GM18873 (cell line): ENCODE measurements at regions not wholly inside any gene's neighbourhood (a gene's known extent, or its start where the extent isn't known, plus 50 kb on each side); places are given as distances from the start of the nearest gene placed in this dataset.
"Not testable (repeated sequence)": the region's sequence is repeated elsewhere in the genome, so short reads cannot be mapped to it uniquely, and the experiment has no call there.

Experiments
- ATAC-seq: cut with Tn5 transposase; IDR thresholded peaks from one replicate; pipeline ENCODE4 v1.9.1; 2021; ENCODE audit warnings: mild to moderate bottlenecking, moderate library complexity, moderate number of reproducible peaks; ENCODE audit not compliant: unreplicated experiment, low FRiP score

DNA sequence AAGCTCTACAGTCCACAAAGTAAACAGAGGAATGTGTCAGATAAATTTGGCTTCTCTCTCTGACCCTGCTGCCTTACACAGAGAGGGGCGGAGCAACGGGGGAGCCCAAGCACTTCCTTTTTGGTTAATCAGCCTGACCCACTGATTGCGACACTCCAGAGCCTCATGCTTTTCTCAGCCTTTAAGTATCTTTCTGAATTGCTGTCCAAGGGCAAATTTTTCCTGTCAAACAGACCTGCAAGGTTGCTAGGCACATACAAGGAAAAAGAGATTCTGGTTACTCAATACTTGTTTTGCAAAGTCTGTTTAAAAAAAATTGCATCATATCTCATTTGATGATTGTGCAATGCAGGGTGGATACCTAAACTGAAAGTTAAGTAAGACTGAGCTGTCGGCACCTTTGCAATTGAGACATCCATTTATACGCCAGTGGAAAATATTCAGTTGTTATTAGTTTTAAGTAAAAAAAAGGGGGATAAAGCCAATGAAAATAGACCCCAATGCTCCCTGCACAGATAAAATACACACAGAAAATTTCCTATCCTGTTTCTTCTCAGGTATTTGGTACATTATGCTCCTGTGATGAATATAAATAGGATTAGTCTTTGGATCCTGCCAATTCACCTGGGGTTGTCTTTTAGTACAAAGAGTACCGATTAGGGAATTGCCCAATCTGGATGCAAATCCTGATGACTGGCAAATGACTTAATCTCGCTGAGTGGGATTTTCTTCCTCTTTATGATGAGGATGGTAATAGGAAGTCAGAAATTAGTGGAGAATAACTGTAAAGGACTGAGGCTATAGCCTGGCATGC lies 260.2 kb upstream of the TRIB2 start:
- peak; percentile 95 for ATAC-seq

DNA sequence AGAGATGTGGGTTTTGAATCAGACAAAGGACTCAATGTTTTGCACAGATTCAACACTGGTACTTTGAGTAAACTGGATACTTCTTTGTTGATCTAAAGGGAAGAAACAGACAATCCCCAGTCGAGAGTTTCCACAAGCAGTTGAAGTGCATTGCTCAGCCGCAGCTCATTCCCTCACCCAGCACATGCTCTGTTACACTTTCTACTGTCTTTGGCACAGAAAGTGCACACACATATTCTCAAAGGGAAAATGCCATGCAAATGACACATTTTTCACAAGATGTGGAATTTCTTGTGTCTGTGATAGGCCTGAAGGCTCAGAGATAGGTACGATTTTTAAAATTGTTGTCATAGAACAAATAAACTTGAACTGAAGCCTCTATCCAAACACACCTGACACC lies 258.9 kb upstream of the TRIB2 start:
- no peak for ATAC-seq

DNA sequence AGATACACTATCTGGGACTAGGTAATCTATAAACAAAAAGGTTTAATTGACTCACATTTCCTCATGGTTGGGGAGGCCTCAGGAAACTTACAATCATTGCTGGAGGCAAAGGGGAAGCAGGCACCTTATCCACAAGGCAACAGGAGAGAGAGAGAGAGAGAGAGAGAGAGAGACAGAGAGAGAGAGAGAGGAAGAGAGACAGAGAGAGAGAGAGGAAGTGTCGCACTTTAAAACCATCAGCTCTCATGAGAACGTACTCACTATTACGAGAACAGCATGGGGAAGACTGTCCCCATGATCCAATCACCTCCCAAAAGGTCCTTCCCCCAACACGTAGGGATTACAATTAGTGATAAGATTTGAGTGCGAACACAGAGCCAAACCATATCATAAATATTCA lies 253.5 kb upstream of the TRIB2 start:
- no peak for ATAC-seq

DNA sequence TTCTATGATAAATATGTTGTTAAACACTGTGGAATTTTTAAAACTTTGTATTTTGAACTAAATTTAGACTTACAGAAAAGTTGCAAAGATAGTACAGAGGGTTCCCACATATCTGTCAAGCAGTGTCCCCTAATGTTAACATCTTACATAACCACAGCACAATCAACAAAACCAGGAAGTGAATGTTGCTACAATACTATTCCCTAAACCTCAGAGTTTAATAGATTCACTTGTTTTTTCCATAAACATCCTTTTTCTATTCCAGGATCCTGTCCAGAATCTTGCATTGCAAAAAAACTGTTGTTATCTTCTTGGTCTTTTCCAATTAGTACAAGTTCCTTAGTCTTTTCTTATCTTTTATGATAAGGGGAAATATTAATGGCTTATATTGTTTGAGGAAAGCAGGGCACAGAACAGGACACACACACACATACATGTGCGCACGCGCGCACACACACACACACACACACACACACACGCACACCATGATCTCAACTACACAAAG lies 251.1 kb upstream of the TRIB2 start:
- no peak for ATAC-seq

DNA sequence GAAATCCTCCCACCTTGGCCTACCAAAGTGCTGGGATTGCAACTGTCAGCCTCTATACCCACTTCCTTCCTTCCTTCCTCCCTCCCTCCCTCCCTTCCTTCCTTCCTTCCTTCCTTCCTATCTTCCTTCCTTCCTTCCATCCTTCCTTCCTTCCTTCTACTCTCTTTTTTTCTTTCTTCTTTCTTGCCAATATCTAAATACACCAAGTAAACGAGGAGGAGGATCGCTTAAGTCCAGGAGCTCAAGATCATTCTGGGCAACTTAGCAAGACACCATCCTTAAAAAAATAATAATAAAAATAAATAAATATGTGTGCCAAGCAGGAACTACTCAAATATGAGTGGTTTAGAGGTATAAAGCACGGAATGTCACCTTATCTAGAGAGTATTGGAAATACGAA lies 249.4 kb upstream of the TRIB2 start:
- no peak for ATAC-seq

DNA sequence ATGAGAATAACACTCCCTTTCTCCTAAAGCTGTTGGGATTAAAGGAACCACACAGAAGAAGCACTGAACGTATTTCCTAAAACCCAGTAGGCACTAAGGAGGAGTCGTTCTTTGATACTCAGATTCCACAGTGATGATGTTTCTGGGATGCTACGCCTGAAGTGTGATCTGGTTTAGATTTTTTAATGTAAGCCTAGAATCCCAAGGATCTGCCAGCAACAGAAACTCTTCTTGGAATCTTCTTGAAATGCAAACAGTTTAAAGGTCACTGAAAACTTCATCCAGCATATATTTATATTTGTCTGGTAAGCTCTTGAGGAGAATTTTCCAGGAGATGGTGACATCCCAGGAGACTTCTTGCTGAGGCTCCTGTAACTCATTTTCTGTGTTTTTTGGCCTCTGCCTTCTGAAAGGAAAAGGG lies 247.6 kb upstream of the TRIB2 start:
- ATAC-seq = no peak

DNA sequence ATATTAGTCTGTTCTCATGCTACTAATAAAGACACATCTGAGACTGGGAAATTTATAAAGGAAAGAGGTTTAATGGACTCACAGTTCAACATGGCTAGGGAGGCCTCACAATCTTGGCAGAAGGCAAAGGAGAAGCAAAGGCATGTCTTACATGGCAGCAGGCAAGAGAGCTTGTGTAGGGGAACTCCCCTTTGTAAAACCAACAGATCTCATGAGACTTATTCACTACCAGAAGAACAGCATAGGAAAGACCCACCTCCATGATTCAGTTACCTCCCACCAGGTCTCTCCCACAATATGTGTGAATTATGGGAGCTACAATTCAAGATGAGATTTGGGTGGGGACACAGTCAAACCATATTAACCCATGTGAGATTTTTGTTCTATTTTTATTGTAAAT lies 244.5 kb upstream of the TRIB2 start:
- not testable (repeated sequence) for ATAC-seq

DNA sequence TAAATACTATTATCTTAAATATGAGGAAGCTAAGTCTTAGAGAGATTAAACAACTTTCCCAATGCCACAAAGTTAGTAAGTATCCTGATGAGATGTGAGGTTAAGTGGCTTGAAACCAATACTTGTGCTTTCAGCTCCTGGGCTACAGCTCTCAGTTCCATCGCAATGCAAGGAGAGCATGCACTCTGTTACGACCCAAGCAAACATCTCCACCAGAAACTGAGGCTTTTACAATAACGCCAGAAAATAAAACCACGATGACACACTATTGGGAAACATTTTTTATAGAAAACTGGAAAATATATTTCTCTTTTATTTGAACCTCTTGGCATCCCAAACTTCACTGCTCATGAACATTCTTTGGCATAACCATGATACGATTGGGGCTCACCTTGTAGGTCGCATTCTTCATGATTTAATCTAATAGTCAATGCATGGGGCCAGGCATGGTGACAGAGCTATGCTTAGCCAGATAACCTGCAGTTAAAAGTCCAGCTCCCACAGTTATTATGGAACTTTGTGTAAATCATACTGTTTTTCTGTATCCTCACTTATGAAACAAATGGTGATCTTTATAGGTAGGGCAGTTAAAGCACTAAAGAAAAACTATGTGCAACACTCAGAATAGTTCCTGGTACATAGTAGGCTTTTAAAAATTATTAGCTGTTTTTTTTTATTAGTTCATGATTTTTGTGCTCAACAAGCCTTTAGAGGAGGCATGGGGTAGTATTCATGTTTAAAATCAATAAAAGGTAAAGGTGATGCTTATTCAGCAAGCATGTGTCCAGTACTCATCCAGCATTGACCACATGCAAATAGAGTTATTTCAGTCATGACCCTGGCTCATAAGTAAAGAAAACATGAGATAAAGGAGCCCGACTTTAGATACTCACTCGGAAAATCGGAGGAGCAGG lies 238.3 kb upstream of the TRIB2 start:
- ATAC-seq = no peak

DNA sequence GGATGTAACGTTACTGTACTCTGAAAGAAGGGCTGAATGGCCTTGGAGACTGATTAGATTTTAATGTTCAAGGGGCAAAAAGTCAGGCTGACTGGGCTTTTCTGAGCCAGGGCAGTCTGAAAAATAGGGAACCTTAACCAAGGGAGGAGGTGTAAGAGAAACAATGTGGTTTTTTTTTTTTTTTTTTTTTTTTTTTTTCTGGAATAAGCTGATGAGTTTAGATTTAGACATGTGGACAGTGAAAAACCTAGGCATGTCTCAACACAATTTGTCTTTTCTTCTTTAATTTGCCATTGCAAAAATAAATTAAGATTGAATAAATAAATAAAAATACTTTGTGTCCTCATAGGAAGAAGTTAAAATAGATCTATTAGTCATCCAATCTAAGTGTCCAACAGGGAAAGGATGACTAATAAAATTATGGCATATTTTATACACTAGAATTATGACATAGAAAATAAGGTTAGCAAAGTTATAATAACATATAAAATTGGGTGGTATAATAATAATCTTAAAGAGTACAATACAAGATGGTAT lies 237.6 kb upstream of the TRIB2 start:
- no peak for ATAC-seq

DNA sequence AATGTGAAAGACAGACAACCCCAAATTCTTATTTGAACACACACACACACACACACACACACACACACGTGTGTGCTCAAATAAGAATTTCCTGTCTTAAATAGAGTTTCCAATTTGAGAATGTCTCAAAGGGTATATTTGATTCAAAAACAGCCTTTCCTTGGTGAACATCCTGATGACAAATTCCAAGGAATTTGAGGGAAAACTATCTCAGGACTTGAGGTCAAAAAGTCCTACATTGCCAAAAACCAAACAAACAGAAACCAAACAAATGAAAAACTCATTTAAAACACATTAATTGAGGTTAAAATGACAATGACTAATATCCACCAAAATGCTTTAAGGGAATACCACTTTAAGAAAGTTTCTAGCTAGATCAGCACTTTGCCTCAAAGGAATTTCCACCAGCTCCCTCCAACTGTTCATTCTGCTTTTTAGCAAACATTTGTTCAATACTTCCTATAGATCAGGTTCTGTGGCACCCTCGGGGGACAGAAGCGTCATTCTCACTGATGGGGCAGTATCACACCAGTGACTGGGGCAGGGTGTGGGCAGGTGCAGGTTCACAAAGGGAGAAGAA lies 232.1 kb upstream of the TRIB2 start:
- ATAC-seq = no peak

DNA sequence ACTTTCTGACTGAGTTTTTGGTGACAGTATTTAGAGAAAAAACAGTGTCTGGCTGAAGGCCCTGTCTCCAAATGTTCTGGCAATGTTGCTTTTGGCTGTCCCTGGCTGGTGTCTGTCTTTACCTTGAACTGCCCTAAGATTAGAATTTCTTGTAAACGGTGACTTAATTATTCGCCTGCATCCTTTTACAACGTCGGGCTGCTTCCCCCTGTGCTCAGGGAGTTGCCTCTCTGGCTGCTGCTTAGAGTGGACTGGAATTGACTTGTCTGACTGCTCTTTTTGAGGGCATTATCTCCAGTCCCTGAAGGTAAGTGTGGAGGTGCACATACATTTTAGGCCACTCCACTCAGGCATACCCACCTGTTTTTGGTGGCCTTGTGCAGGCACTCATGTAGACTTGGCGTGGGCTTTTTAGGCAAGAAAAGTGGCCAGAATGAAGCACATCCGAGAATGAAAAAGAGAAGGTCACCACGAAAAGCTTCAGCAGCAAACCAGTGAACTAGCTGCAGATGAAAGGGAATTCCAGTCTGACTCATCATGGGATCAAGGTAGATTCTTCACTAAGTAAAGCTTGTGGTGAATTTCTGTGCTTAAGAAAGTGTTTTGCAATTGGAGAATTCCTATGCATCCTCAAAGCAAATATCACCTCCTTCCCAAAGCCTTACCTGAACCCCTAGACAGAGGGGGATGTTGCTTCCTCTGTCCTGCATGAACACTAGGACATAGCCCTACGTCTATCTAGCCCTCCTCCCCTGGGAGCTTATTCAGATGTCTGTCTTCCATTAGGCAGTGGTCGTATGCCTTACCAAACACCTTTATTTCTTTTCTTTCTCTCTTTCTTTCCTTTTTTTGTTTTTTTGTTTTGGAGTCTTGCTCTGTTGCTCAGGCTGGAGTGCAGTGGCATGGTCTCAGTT lies 230.3 kb upstream of the TRIB2 start:
- ATAC-seq = peak; percentile 55

DNA sequence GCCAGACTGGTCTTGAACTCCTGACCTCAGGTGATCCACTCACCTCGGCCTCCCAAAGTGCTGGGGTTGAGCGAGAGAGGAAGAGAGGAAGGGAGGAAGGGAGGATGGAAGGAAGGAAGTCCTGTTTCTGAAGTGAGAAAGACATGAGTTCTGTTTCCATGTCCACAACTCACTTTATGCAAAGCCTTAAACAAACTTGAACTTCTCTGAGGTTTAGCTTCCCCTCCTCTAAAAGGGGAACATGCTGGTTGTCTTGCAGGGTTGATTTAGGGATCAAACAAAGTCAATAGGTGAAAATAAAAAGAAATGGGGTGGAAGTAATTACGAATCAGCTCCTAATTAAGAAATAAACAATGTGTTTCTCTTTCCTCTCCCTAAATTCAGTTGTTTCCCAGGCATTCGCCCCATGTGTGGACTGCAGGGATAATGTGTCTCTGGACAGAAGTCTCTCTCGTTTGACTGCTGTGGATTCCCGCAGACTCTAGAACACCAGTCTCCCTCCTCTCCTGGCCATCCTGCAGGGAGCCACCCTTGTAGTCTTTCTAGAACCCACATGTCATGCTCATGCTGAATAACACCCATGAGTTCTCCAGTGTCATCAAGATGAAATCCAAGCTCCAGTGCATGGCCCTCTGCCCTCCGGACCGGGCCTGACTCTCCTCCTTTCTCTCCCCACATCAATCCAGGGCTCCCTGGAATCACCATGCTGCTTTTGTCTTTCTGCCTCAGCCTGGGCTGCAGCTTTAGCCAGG lies 229.3 kb upstream of the TRIB2 start:
- ATAC-seq = no peak

DNA sequence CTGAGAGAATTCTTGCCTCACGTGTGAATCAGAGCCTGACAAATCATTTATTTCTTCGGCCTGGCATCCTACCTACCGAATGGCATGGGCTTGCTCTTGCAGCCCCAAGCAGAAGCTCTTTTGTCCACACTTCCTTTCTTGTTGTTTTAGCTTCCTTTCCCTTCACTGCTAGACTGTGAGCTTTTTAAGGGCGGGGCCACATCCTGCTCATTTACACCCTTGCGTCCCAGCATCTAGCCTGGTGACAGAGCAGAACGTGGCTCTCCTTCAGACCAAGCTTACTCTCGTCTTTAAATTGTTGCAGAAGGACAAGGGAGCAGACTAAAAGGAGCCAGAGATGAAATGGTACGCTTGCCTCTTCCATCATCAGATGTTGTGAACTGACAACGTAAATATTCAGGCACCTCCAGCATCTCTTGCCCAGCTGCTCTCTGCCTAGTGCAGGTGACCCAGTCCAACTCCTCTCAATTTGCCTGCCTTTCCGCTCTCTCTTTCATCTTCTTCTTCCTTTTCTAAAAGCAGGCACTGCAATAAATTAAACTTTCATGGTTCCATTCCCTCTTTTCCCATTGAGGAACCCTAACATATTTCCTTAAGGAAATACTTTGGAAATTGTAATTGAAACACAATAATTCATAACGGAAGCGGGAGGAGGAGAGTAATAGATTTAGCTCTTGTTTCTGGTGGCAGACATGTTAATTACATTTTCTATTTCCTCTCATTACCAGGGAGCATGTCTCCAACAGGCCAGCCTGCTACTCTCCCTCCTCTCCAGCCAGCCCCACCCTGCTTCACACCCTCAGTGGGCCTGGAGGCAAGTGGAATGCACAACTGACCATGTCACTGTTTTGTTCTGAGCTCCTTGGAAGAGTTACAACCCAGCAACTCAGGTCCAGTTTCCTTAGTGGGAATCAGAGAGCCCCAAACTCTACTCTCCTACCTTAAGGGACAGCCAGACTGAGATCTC lies 228.1 kb upstream of the TRIB2 start:
- no peak for ATAC-seq

DNA sequence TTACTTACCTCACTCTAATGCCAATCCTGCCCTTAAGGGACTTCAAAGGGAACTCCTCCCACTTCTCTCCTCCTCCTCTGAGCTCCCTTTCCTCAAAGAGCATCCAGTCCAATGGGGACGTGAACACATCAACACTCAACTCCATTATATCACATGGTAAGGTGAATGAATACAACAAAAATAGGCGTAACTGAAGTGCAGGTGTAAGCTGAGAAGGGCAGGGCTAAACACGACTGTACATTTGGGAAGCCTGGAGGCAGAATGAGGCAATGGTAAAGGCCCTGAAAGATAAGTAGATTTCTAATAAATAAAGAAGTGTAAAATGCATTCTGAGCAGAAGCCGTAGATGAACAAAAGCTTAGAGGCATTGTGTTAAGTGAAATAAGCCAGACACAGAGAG lies 226.1 kb upstream of the TRIB2 start:
- ATAC-seq = no peak

DNA sequence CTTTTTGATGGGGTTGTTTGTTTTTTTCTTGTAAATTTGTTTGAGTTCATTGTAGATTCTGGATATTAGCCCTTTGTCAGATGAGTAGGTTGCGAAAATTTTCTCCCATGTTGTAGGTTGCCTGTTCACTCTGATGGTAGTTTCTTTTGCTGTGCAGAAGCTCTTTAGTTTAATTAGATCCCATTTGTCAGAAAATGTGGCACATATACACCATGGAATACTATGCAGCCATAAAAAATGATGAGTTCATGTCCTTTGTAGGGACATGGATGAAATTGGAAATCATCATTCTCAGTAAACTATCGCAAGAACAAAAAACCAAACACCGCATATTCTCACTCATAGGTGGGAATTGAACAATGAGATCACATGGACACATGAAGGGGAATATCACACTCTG lies 224.4 kb upstream of the TRIB2 start:
- ATAC-seq = not testable (repeated sequence)

DNA sequence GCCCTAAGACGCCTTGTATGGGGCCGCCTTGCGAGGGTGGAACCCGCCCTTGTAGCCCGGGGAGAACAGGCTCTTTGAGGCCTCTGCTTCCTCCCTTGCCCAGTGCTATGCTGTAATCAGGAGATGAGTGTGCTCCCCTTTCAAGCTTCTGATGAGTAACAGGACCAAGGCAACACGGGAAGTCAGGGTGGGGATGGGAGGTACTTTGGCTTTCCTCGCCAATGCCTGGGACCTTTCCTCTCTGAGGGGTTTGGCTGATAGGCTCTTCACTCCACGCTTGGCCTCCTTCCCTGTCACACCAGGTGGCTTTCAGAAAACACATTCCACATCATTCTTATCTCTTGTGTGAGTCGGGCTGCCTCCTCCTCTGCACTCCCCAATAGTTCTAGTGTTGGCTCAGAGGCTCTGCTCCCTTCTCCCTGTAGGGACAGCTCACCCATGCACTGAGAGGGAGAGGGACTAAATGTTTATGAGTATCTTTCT lies 223.7 kb upstream of the TRIB2 start:
- no peak for ATAC-seq

DNA sequence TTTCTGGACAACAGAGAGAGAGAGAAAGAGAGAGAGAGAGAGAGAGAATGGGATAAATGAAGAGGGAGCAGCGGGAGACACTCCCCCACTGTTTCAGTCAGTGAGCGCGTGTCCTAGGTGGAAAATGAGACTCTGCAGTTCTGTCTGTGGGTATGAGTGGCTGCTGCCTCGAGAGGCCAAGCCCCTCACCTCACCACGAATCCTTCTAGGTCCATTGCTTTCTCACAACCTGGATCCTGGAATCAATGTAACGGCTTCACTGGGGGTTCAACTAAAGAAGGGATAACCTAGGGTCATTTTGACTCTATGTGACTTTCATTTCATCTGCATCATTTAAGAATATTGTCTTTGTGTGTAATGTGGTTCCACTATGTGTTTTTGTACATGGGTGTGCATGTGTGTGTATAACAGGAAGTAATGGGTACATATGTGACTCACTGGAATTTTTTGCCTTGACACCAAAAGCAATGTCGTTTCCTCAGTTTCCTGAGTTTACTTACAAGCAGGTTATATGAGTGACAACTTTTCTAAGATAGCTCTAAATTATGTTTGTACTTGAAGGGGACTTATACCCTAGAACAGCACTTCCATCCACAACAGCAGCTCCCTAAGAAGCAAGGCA lies 221.4 kb upstream of the TRIB2 start:
- no peak for ATAC-seq
